IMR-90 (cell line): ENCODE measurements at regions not wholly inside any gene's neighbourhood (a gene's known extent, or its start where the extent isn't known, plus 50 kb on each side); places are given as distances from the start of the nearest gene placed in this dataset.

Experiments
- ATAC-seq: fragments of 200-7000 bp; cut with Tn5 transposase; 2 replicates; pipeline ENCODE4 v1.9.1; 2020; ENCODE audit warnings: low read depth, mild to moderate bottlenecking, moderate library complexity
- BruUV-seq: library from RNA; stranded (reverse); fragments of 400-500 nt; replicated peaks from 2 replicates; lab custom pipeline; 2021; lab: Mats Ljungman, UMichigan
- CTCF ChIA-PET: fragments of 300-600 bp; formaldehyde crosslinking; extraction: SDS; loops from one replicate; lab custom pipeline; 2021; ENCODE audit warnings: antibody characterized with exemption; lab: Yijun Ruan, JAX
- POLR2A ChIA-PET: fragments of 300-600 bp; sonication (Branson Sonifier 250); formaldehyde crosslinking; loops from one replicate; lab custom pipeline; 2022; ENCODE audit warnings: antibody characterized with exemption; ENCODE audit not compliant: unreplicated experiment; lab: Charles Lee
- DNase-seq: peaks from one replicate; pipeline ENCODE4 v3.0.0; 2013
- H2AFZ ChIP-seq: replicated peaks from 2 replicates; pipeline ENCODE3; 2013; ENCODE audit warnings: low read length, mild to moderate bottlenecking; ENCODE audit not compliant: poor library complexity
- H2AK5ac ChIP-seq: 2 replicates; pipeline ENCODE4 v1.6.1; 2013; ENCODE audit warnings: low read depth, low read length, inconsistent platforms
- H2AK9ac ChIP-seq: replicated peaks from 2 replicates; pipeline ENCODE3; 2013; ENCODE audit warnings: mild to moderate bottlenecking, low read depth, low read length, moderate library complexity; ENCODE audit not compliant: poor library complexity
- H2BK120ac ChIP-seq: 2 replicates; pipeline ENCODE4 v1.6.1; 2013; ENCODE audit warnings: low read depth, low read length, inconsistent platforms
- H2BK15ac ChIP-seq: 3 replicates; pipeline ENCODE4 v1.6.1; 2013; ENCODE audit warnings: low read depth, low read length, inconsistent platforms
- H2BK20ac ChIP-seq: 2 replicates; pipeline ENCODE4 v1.6.1; 2013; ENCODE audit warnings: low read depth, mild to moderate bottlenecking, inconsistent platforms, low read length, moderate library complexity
- H2BK5ac ChIP-seq: 2 replicates; pipeline ENCODE4 v1.6.1; 2013; ENCODE audit warnings: mild to moderate bottlenecking, low read depth, low read length, inconsistent platforms; ENCODE audit not compliant: poor library complexity, severe bottlenecking
- H3K14ac ChIP-seq: replicated peaks from 2 replicates; pipeline ENCODE4 v1.6.1; 2013; ENCODE audit warnings: low read depth, low read length, inconsistent platforms
- H3K18ac ChIP-seq: 2 replicates; pipeline ENCODE4 v1.6.1; 2013; ENCODE audit warnings: low read depth, low read length, control low read depth
- H3K23ac ChIP-seq: 2 replicates; pipeline ENCODE4 v1.6.1; 2013; ENCODE audit warnings: low read depth, low read length, inconsistent platforms
- H3K27ac ChIP-seq: 2 replicates; pipeline ENCODE4 v1.5.1; 2013; ENCODE audit warnings: mild to moderate bottlenecking, control low read depth, low read length; ENCODE audit not compliant: insufficient read depth
- H3K27me3 ChIP-seq: 2 replicates; pipeline ENCODE4 v1.6.1; 2013; ENCODE audit warnings: low read length; ENCODE audit not compliant: control insufficient read depth, insufficient read depth
- H3K36me3 ChIP-seq: 2 replicates; pipeline ENCODE4 v1.6.1; 2013; ENCODE audit warnings: low read length, mixed read lengths; ENCODE audit not compliant: control insufficient read depth, insufficient read depth
- H3K4ac ChIP-seq: 2 replicates; pipeline ENCODE4 v1.6.1; 2013; ENCODE audit warnings: low read depth, low read length, inconsistent platforms
- H3K4me1 ChIP-seq: 2 replicates; pipeline ENCODE4 v1.6.1; 2013; ENCODE audit warnings: low read length, mixed read lengths; ENCODE audit not compliant: control insufficient read depth, insufficient read depth
- H3K4me2 ChIP-seq: 2 replicates; pipeline ENCODE4 v1.6.1; 2013; ENCODE audit warnings: low read depth, mild to moderate bottlenecking, control low read depth, low read length, moderate library complexity
- H3K4me3 ChIP-seq: 2 replicates; pipeline ENCODE4 v1.5.1; 2013; ENCODE audit warnings: low read depth, mild to moderate bottlenecking, control low read depth, low read length, moderate library complexity; ENCODE audit not compliant: insufficient read depth
- H3K56ac ChIP-seq: 2 replicates; pipeline ENCODE4 v1.6.1; 2013; ENCODE audit warnings: low read length, inconsistent platforms; ENCODE audit not compliant: insufficient read depth; ENCODE audit errors: extremely low read depth
- H3K79me1 ChIP-seq, 2 experiments: 2 replicates each; pipeline ENCODE4 v1.6.1; 2013; ENCODE audit warnings: low read length in 2 of 2, inconsistent platforms in 1 of 2, low read depth in 1 of 2
- H3K9ac ChIP-seq: 2 replicates; pipeline ENCODE4 v1.6.1; 2013; ENCODE audit warnings: low read depth, low read length, control low read depth
- H3K9me1 ChIP-seq: 2 replicates; pipeline ENCODE4 v1.6.1; 2013; ENCODE audit warnings: low read length, inconsistent platforms; ENCODE audit not compliant: insufficient read depth
- H3K9me3 ChIP-seq: 2 replicates; pipeline ENCODE4 v1.6.1; 2013; ENCODE audit warnings: low read length; ENCODE audit not compliant: control insufficient read depth, insufficient read depth
- H4K20me1 ChIP-seq: 2 replicates; pipeline ENCODE4 v1.6.1; 2013; ENCODE audit warnings: low read length, inconsistent platforms; ENCODE audit not compliant: insufficient read depth
- H4K5ac ChIP-seq: 2 replicates; pipeline ENCODE4 v1.6.1; 2013; ENCODE audit warnings: mild to moderate bottlenecking, low read depth, low read length, control low read depth
- H4K8ac ChIP-seq, 2 experiments: 2 replicates each; pipeline ENCODE4 v1.6.1; 2013; ENCODE audit warnings: low read depth in 2 of 2, low read length in 2 of 2, control low read depth in 1 of 2, inconsistent platforms in 1 of 2
- H4K91ac ChIP-seq: 2 replicates; pipeline ENCODE4 v1.6.1; 2013; ENCODE audit warnings: low read depth, low read length, inconsistent platforms; ENCODE audit not compliant: insufficient read depth
- BHLHE40 ChIP-seq: fragments of 150-350 bp; IDR thresholded peaks from 2 replicates; pipeline ENCODE4 v1.6.1; 2016; ENCODE audit warnings: mild to moderate bottlenecking, low read depth, low read length
- CEBPB ChIP-seq: IDR thresholded peaks from 2 replicates; pipeline ENCODE4 v1.6.1; 2012; ENCODE audit warnings: low read depth, low read length, improper control_type of control experiment
- CHD1 ChIP-seq: IDR thresholded peaks from 2 replicates; pipeline ENCODE4 v1.6.1; 2012; ENCODE audit warnings: low read depth, low read length, improper control_type of control experiment
- FOS ChIP-seq: fragments of 150-350 bp; IDR thresholded peaks from 2 replicates; pipeline ENCODE4 v1.6.1; 2016; ENCODE audit warnings: low read depth, low read length
- MAFK ChIP-seq: IDR thresholded peaks from 2 replicates; pipeline ENCODE4 v1.6.1; 2012; ENCODE audit warnings: low read depth, low read length, improper control_type of control experiment
- MAZ ChIP-seq: IDR thresholded peaks from 2 replicates; pipeline ENCODE4 v1.6.1; 2012; ENCODE audit warnings: low read depth, mild to moderate bottlenecking, low read length, improper control_type of control experiment, moderate library complexity, borderline replicate concordance
- MXI1 ChIP-seq: IDR thresholded peaks from 2 replicates; pipeline ENCODE4 v1.6.1; 2012; ENCODE audit warnings: low read depth, mild to moderate bottlenecking, low read length, moderate library complexity, borderline replicate concordance
- NFE2L2 ChIP-seq: fragments of 150-350 bp; IDR thresholded peaks from 2 replicates; pipeline ENCODE4 v1.6.1; 2016; ENCODE audit warnings: low read depth, mild to moderate bottlenecking, low read length
- POLR2A ChIP-seq: IDR thresholded peaks from 2 replicates; pipeline ENCODE4 v1.6.1; 2012; ENCODE audit warnings: mild to moderate bottlenecking, low read depth, low read length
- RAD21 ChIP-seq: IDR thresholded peaks from 2 replicates; pipeline ENCODE4 v1.6.1; 2012; ENCODE audit warnings: low read length, improper control_type of control experiment
- RCOR1 ChIP-seq: IDR thresholded peaks from 2 replicates; pipeline ENCODE4 v1.6.1; 2012; ENCODE audit warnings: mild to moderate bottlenecking, low read length, improper control_type of control experiment; ENCODE audit not compliant: insufficient replicate concordance
- RFX5 ChIP-seq: IDR thresholded peaks from 2 replicates; pipeline ENCODE4 v1.8.0; 2012; ENCODE audit warnings: low read depth, mild to moderate bottlenecking, low read length, moderate library complexity
- SMC3 ChIP-seq: fragments of 150-350 bp; IDR thresholded peaks from 2 replicates; pipeline ENCODE4 v1.6.1; 2016; ENCODE audit warnings: low read depth, mild to moderate bottlenecking, antibody characterized with exemption, low read length, moderate library complexity
- WGBS, 2 experiments: methylation state at CpG; one replicate each; pipeline versions ENCODE4 v1.1.5 to v1.1.7; 2013; ENCODE audit warnings: missing lambda C conversion rate in 2 of 2; ENCODE audit not compliant: insufficient read length in 1 of 2; ENCODE audit errors: extremely low coverage in 2 of 2; 5-methylcytosine and 5-hydroxymethylcytosine counted together
- dilution Hi-C: fragments of 300-500 bp; cut with HindIII; formaldehyde crosslinking; loops from one replicate; pipeline ENCODE4 v1.14.3; 2018; ENCODE audit warnings: low sequenced_read_pairs; ENCODE audit not compliant: unreplicated experiment
- in situ Hi-C: fragments of 300-500 bp; cut with MboI; formaldehyde crosslinking; loops from 3 replicates; pipeline ENCODE4 v1.14.3; 2019; ENCODE audit warnings: low sequenced_read_pairs, inconsistent platforms, mixed read lengths
- intact Hi-C: fragments of 100-400 bp; cut with micrococcal nuclease; formaldehyde crosslinking; loops from 2 replicates; pipeline ENCODE4 v1.10.0; 2022
- TF ChIP-seq, protein P1 (sequence below): fragments of 150-350 bp; IDR thresholded peaks from 2 replicates; pipeline ENCODE4 v1.6.1; 2016; ENCODE audit warnings: low read depth, mild to moderate bottlenecking, low read length, moderate library complexity, borderline replicate concordance
- TF ChIP-seq, protein P2 (sequence below): conservative IDR thresholded peaks from 2 replicates; pipeline ENCODE4 v1.5.1; 2012; ENCODE audit warnings: mild to moderate bottlenecking, low read depth, low read length, improper control_type of control experiment
- TF ChIP-seq, protein P3 (sequence below): fragments of 150-350 bp; IDR thresholded peaks from 2 replicates; pipeline ENCODE4 v1.6.1; 2017; ENCODE audit warnings: mild to moderate bottlenecking, antibody characterized with exemption, low read length, low read depth

DNA sequence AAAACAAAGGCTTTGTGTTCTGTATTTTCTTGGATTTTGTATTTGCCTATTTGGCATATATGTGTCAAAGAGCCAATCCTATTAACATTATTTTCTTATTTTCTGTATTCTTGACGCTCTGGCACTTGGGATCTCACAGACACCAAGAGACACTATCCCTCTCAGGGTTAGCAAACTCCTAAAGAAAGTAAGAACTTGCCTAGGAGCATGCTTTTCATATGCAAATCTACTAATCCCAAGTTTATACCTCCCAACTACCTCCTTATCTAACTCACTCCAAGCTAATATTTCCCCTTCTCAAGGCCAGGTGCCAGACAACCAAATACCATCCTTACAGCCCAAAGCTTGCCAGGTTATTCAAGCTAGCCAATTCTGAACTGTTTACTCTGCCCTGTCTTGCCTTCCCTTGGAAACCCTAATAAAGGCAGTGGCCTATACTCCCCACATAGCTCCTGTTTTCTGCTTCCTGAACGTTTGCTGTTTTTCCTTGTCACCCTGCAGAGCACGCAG lies 455.4 kb upstream of the ANO3 start:
- Histone ChIP-seq H3K14ac (no peak overlapping the region), H3K23ac (no peak overlapping the region), H3K9me1 (no peaks in the 10 kb centered on the region), H3K9me3 (no peaks in the 10 kb centered on the region), H3K36me3 (no peaks in the 10 kb centered on the region), H2AK9ac (no peak overlapping the region), H3K27ac (no peak overlapping the region), H3K4me2 (no peak overlapping the region), H2BK5ac (no peak overlapping the region), H3K4me3 (no peak overlapping the region), H2BK120ac (no peak overlapping the region), H3K9ac (no peak overlapping the region), H4K20me1 (no peaks in the 10 kb centered on the region), H4K8ac (no peak overlapping the region), H3K56ac (no peak overlapping the region), H2AFZ (no peak overlapping the region), H3K27me3 (no peaks in the 10 kb centered on the region), H3K18ac (no peak overlapping the region), H2BK15ac (no peak overlapping the region), H4K91ac (no peak overlapping the region), H3K79me1 (no peaks in the 10 kb centered on the region), H3K4me1 (no peaks in the 10 kb centered on the region), H4K5ac (no peak overlapping the region), H3K4ac (no peak overlapping the region), H2BK20ac (no peak overlapping the region), H2AK5ac (no peak overlapping the region)
- in situ Hi-C loops = no loop called here
- TF ChIP-seq, protein P1, sequence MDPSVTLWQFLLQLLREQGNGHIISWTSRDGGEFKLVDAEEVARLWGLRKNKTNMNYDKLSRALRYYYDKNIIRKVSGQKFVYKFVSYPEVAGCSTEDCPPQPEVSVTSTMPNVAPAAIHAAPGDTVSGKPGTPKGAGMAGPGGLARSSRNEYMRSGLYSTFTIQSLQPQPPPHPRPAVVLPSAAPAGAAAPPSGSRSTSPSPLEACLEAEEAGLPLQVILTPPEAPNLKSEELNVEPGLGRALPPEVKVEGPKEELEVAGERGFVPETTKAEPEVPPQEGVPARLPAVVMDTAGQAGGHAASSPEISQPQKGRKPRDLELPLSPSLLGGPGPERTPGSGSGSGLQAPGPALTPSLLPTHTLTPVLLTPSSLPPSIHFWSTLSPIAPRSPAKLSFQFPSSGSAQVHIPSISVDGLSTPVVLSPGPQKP = no peak
- TF ChIP-seq MAZ = no peak
- TF ChIP-seq SMC3 = no peak
- no peak for TF ChIP-seq RFX5
- no peak for TF ChIP-seq RCOR1
- TF ChIP-seq CEBPB = no peak
- TF ChIP-seq, protein P2, sequence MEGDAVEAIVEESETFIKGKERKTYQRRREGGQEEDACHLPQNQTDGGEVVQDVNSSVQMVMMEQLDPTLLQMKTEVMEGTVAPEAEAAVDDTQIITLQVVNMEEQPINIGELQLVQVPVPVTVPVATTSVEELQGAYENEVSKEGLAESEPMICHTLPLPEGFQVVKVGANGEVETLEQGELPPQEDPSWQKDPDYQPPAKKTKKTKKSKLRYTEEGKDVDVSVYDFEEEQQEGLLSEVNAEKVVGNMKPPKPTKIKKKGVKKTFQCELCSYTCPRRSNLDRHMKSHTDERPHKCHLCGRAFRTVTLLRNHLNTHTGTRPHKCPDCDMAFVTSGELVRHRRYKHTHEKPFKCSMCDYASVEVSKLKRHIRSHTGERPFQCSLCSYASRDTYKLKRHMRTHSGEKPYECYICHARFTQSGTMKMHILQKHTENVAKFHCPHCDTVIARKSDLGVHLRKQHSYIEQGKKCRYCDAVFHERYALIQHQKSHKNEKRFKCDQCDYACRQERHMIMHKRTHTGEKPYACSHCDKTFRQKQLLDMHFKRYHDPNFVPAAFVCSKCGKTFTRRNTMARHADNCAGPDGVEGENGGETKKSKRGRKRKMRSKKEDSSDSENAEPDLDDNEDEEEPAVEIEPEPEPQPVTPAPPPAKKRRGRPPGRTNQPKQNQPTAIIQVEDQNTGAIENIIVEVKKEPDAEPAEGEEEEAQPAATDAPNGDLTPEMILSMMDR = no peak
- no peak for TF ChIP-seq POLR2A
- TF ChIP-seq MXI1 = no peak
- no peak for TF ChIP-seq MAFK
- TF ChIP-seq, protein P3, sequence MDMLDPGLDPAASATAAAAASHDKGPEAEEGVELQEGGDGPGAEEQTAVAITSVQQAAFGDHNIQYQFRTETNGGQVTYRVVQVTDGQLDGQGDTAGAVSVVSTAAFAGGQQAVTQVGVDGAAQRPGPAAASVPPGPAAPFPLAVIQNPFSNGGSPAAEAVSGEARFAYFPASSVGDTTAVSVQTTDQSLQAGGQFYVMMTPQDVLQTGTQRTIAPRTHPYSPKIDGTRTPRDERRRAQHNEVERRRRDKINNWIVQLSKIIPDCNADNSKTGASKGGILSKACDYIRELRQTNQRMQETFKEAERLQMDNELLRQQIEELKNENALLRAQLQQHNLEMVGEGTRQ = no peak
- no peak for TF ChIP-seq BHLHE40
- no peak for TF ChIP-seq FOS
- TF ChIP-seq RAD21 = no peak
- no peak for TF ChIP-seq NFE2L2
- no peak for TF ChIP-seq CHD1
- DNase-seq (no peak), ATAC-seq (no peak)
- no CpG with 5 or more reads among the region's 3 CpGs for WGBS, 2 experiments
- POLR2A ChIA-PET = no interaction called here
- intact Hi-C loops = no loop called here
- CTCF ChIA-PET = no interaction called here
- dilution Hi-C loops = no loop called here
- no TSS peak for BruUV-seq
